NCI-H146 treated with DMSO at 0.1 percent for 48 hours (cell line): ENCODE measurements at regions not wholly inside any gene's neighbourhood (a gene's known extent, or its start where the extent isn't known, plus 50 kb on each side); places are given as distances from the start of the nearest gene placed in this dataset.
"Not testable (repeated sequence)": the region's sequence is repeated elsewhere in the genome, so short reads cannot be mapped to it uniquely, and the experiment has no call there.

Experiments
- DNase-seq: peaks from one replicate; lab custom pipeline; 2025; ENCODE audit not compliant: unreplicated experiment; lab: John Stamatoyannopoulos, UW

DNA sequence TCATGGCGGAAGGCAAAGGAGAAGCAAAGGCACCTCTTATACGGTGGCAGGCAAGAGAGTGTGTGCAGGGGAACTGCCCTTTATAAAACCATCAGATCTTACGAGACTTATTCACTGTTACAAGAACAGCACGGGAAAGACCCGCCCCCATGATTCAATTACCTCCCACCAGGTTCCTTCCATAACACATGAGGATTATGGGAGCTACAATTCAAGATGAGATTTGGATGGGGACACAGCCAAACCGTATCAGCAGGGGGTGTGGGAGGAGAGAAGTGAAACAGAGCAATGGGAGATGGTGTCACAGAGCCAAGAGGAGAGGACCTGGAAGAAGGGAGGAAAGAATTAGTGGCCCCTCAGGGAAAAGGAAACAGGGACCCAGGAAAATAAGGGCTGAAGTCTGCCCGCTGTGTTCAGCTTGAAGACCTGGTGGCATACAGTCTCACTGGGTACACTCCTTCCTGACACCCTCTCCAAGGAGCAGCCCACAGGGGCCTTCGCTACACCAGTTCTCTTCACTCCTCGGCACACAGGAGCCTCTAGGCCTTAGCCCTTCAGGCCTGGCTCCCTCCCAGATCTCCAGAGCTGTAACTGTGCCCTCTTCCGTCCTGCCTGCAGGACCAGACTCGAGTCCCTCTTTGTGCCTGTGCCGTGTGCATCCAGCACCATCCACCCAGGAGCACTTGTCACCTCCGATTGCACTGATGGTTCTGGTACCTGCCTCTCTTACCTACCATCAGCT lies 262.1 kb downstream of the EIPR1 start:
- DNase-seq, result no peak

DNA sequence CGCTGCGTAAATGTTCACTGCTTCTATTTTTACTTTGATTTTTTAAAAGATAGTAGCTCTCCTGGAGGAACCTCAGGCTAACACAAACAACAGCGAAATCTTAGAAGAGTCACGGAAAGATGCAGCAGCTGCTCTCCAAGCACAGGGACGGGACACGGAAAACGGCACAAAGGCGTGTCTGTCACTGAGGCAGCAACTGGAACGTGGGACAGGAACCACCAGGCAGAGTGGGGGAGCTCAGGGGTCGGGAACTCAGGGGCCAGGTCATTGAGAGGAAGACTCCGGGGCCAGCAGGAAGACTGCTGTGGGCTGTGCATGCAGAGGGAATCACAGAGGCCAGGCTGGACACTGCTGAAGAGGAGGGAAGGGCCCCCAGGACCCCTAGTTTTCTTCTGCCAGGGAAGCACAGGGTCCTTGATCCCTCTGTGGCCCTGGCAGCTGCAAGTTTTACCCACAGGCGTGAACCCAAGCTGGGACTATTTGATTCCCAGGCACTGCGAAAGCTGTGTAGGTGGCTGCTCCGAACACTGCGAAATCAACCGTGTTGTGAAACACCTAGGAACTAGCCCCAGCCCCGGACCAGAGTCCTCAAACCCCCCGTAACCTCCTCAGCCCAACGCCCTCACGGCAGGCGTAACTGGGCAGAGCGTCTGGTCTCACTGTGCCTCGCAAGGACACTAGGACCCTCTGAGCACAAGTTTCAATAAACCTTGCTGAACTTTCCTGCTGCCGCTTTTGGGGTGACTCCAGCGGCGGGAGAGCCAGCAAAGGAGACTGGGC lies 263.0 kb downstream of the EIPR1 start:
- no peak for DNase-seq

DNA sequence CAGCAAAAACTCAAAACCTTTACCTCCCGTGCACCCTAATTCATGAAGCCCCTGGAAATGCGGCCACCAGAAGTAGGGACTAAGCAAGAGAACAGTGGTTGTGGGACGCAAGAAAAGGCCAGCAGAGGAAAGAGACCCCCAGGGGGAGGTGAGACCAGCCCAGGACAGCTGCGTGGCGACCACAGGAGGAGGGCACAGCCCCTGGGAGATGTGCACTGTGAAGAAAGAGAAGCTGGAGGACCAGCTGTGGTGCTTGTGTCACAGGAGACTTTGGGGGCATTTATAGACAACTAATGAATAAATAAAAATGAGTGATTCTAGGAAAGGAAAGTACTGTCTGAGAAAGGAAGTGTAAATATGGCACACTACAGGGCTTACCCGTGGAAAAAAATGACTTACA lies 263.8 kb downstream of the EIPR1 start:
- DNase-seq, result no peak

DNA sequence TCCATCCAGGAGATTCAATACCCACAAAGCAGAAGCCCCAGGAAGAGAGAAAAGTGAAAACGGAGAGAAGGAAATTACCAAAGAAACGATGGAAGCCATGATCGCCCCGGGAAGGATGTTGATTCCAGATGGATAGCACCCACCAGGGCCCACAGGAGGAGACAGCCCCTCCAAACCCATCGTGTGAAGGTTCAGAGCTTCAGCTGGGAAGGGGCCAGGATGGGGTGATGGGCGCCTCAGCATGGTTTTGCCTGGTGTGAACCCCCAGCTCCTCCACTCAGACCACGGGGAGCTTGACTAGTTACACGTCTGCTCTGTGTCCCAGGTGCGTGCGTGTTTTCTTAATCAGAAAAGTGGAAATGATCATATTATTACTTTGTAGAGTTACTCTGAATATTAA lies 264.5 kb downstream of the EIPR1 start:
- DNase-seq, result no peak

DNA sequence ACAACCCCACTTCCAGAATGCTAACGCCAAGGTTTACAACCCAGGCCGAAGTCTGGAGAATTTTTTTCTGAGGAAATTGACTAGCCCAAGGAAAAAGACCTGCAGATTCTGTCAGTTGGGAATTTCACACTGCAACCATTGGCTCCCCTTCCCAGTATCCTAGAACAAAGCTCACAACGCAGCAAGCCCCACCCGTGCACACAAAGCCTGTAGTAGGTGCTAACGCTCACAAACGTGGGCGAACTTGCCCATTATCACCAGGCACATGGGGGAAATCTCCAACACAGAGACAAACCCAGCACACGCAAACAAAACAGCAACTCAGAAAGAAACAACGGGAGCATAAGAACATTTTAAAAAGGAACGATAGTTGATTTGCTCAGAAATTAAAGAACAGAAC lies 265.1 kb downstream of the EIPR1 start:
- no peak for DNase-seq

DNA sequence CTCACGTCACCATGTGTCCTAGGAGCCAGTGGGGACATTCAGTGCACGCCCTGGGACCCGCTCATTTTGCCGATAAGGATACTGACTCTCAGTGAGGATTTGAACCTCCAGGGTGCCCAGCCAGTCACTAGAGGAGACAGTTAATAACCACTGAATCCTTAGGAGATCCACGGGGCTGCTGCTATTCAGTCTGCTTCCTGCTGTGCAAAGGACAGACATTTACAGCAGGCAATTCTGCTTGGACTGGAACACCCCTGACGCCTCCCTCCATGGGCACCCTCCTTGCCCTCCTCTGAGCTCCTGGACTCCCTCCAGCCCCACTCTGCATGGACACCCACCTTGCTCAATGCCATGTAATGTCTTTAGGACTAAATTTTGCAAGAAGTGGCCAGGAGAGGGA lies 265.5 kb downstream of the EIPR1 start:
- DNase-seq, result no peak

DNA sequence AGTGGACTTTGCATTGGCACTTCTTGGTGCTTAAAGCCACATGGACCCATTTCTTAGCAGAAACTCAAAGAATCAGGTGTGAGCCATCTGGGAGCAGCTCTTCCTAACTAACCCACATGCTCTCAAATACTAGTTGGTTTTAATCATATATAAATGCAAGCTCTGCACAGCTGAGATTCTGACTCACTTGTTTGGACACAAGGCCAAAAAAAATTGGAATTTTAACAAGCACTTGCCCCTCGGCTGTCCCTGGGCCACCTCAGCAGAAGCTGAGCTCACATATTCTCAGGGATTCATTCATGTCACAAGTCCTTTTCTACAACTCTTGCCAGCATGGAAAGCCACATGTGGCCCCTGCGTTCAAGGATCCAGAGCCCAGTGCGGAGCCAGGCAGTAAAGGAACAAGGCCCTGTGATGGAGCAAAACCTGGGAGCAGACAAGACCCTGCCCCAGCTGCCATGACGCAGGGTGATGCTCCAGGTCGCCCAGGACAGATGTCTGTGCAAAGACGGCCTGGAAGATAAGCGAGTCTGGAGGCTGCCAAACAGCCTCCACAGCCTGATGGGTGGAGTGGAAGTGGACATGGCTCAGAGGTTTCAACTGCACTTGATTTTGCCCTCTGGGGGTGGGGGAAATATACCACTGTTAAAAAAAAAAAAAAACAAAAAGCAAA lies 266.5 kb downstream of the EIPR1 start:
- DNase-seq, result no peak

DNA sequence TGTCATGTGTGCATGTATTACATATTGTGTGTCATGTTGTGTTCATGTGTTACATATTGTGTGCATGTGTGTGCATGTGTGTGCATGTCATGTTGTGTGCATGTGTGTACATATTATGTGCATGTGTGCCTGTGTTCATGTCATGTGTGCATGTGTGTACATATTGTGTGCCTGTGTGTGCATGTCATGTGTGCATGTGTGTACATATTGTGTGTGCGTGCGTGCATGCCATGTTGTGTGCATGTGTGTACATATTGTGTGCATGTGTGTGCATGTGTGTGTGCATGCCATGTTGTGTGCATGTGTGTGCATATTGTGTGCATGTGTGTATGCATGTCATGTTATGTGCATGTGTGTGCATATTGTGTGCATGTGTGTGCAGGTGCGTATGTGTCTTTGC lies 267.1 kb downstream of the EIPR1 start:
- no peak for DNase-seq

DNA sequence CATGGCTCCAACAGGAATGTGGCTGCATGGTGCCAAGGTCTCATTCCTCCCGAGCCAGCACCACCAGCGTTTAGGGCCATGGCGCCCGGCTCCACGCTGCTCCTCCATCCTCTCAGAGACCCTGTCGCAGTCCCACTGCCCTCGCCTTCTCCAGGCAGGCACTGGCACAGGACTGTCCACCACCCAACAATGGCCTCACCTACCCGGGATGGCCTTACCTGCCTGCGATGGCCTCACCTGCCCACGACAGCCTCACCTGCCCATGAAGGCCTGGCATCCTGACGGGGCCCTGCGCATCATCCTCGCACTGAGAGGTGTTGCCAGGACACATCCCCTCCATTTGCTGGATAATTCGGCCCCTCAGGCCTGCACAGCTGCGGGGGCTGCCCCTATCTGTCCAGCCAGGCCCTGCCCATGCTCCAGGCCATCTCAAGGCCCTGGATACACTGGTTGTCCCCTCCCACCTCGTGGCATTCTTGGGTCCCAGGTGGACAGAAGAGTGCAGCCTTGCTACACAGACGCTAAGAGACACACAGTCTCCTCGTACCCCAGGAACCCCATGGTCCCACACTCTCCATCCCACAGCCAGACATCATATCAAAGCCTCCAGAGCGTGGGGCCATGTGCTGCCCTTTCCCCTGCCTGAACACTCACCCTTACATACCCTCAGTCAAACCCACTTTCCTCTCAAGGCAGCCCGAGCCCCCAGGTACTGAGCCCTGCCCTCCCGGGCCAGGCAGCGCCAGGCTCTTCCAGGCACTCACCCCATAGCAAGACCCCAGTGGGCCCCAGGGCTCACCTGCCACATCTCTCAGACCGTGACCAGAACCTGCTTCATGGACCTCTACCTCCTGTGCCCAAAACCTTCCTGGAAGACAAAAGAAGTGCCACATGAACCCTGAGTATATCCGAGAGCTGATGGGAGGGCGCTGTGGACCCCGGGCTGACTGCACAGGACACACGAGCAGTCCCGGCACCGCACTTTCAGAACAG lies 268.6 kb downstream of the EIPR1 start:
- DNase-seq, result no peak

DNA sequence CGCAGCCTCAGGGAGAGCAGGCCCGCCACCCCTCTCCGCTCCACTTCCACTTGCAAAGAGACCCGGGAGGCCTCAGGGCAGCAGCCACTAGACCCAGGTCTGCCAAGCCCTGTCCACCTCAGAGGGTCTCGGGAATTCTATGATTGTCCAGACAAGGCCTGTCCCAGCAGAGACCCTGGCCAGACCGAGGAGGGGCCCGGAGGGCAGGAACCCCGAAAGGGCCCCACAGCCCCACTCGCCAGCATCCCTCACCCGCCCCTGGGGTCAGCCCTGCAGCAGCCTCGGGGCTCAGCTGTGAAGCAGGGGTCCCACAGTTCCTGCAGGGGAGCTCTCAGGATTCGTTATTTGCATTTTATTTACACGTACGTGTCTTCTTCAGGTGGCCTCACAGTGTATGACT lies 269.5 kb downstream of the EIPR1 start:
- DNase-seq, result no peak

DNA sequence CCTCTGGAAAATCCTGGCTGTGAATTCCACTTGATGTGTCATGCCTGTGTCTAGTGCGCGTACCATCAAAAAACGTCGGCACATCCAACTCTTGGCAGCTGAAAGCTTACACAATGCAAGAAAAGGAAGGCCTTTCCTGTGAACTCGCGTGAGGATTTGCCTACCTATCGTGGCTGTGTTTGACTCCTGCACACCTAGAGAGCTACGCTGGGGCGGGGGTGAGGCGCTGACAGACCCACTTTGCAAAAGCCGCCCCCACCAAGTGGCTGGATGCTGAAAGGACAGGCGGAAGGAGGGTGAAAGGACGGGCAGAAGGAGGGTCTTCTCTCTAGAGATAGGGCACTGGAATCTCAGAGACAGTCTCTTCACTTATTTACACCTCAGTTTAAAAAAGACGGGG lies 270.1 kb downstream of the EIPR1 start:
- DNase-seq, result no peak

DNA sequence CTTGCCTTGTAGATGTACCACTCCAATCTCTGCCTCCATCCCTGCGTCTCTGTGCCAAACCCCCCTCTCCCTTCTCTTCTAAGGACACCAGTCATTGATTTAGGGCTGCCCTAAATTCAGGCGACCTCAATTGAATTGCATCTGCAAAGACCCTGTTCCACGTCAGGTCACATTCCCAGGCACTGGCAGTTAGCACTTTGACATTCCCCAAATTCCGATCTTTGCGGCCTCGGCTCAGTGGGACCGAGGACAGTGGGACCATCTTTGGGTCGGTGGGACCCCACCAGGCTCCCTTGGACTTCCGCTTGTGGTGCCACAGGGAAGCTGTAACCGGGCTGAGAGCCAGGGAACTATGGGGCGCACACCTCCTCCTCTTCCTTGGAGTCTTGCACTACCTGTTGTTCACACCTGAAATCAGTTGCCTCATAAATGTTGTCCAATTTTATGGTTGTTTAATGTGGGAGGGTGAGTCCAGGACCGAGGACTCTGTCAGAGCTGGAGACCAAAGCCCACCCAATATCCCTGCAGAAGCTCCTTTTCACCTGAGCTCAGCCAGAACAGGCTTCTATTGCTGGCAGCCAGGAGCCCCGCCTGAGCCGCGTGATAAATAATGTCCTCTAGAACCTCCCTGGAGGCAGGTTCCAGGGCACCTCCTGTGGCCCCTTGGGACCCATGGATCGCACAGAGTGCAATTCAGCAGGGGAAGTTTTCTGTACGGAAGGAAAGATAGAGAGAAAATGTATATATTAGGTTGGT lies 271.6 kb downstream of the EIPR1 start:
- no peak for DNase-seq

DNA sequence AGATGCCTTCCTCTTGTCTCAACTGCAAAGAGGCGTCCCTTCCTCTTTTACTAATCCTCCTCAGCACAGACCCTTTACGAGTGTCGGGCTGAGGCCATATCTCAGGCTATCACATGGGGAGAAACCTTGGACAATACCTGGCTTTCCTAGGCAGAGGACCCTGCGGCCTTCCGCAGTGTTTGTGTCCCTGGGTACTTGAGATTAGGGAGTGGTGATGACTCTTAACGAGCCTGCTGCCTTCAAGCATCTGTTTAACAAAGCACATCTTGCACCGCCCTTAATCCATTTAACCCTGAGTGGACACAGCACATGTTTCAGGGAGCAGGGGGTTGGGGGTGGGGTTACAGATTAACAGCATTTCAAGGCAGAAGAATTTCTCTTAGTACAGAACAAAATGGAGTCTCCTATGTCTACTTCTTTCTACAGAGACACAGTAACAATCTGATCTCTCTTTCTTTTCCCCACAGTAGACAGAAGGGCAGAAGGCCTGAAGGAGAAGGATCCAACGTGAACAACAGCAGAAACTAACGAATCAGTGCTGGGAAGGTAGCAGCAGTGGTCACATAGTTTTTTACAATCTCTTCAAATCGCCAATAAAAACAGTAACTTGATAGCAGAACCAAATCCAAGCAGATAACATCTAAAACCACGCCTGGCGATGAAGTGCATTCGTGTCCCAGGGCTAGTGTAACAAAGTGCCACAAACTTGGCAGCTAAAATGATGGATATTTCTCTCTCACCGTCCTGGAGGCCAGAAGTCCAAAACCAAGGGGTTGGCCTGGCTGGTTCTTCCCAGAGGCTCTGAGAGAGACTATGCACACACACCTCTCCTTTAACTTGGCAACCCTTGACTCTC lies 272.4 kb downstream of the EIPR1 start:
- DNase-seq, result not testable (repeated sequence)

DNA sequence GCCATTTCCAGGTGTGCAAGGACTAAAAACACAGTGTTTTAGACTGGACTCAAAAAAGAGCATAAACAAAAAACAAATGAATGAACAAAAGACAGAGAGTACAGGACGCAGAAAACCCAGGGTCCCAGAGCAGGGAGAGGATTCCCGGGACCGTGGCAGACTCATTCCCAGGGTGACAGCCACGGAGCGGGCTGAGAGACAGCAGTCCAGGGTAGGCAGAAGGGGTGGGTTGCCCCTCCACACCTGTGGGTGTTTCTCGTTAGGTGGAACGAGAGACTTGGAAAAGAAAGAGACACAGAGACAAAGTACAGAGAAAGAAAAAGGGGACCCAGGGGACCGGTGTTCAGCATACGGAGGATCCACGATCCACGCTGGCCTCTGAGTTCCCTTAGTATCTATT lies 273.4 kb downstream of the EIPR1 start:
- DNase-seq, result no peak

DNA sequence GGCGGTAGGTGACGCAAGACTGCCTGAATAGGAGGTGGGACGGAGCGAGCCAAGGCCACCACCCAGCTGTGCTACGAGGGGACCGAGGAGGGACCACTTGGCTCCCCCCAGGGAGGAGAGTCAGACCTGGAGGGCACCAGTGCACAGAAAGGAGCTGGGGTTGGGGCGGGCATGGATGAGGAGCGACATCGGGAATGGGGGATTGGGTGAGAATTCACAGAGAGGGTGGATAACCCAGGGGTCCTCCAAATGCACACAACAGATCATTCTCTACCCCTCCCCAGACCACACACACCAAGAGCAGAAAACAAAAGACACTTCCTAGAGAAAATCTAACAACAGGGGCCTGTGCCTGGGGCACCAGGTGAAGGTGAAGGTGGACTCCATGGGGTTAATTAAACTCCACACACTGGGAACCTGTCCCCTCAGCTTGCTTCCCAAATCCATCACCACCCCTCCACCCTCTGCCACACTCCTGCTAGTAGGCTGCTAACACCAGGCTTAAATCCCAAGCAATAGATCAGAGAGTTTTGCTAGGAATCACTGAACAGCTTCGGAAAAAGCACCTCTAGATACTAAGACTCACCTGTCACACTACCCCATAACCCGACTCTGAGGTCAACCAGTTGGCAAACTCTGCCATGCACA lies 274.6 kb downstream of the EIPR1 start:
- DNase-seq, result no peak

DNA sequence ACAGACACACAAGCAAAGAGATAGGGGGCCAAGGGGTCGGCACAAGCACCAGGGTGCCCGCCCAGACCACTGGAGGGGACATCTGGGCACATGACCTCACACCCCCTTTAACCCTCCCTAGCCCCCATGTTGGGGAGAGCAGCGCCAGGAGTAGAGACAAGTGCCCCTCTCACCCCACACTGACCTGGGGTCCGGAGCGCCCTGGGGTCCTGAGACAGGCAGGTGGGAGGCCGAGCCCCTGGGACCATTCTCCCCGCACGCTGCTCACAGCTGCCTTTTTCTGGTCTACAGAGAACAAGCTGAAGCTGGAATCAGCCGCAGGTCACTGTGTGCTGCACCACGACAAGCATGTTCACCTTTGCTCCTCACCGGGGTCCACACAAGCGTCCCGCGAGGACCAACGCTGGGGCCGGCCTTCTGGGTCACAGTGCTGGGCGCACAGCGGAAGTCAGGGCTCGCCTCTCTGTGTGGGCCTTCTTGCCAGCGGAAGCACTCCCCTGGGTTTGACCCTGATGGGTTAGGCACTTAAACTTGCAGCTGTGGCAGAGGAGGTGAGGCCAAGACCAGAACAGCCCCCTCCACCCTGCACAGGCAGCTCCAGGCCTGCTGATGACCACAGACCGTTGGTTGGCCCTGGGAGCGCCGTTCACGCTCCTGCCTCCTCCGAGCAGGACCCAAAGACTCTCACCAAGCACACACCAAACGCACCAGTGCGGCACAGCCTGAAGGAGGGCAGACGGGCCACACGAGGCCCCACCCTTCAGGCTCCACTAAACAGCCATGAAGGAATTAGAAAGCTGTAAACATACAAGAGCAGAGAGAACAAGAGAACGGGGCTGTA lies 275.3 kb downstream of the EIPR1 start:
- DNase-seq, result no peak

DNA sequence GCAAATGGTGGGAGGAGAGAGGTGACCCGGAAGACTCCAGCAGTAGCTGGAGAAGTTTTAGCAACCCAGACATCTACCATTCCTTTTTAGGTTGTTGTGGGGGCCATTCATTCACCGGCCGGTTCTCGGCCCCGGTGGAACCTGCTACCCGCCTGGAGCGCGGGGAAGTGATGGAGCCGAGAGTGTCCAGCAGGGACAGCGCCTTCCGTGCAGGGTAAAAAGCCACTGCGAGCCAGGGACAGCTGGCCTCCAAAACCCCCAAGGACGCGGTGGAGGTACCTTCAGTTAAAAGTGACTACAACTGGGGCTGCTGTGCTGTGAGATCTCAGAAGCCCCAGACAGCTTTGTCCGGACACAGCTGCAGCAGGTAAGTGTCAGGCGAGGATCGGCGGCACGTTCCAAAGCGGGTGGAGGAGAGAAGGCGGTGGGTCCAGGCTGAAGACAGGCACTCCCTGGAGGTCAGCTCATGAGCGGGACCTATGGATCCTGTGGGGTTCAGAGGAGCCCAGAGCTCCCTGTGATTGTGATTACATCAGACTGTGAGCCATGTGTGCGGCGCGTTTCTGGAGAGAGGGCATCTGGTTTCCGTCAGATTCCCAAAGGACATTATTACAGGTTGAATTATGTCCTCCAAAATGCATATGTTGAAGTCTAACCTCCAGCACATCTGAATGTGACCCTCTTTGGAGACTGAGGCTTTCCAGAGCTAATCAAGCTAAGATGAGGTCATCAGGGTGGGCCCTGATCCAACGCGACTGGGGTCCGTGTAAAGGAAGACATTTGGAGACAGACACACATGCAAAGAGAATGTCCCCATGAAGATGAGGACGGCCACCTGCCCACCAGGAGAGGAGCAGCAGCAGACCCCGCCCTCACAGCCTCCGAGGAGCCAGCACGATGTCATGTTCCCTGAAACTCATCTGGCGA lies 276.3 kb downstream of the EIPR1 start:
- no peak for DNase-seq
